CD4-positive, alpha-beta memory T cell (primary cell): ENCODE measurements at regions not wholly inside any gene's neighbourhood (a gene's known extent, or its start where the extent isn't known, plus 50 kb on each side); places are given as distances from the start of the nearest gene placed in this dataset.
A peak's percentile ranks its signal among the peaks of the same experiment; 100 is the strongest.

ENCODE experiments used
- CTCF ChIA-PET: fragments of 350-600 bp; sonication (Branson Sonifier 250); formaldehyde crosslinking; loops from one replicate; lab custom pipeline; 2021; ENCODE audit warnings: inconsistent platforms; ENCODE audit not compliant: partially characterized antibody; lab: Charles Lee
- POLR2A ChIA-PET: fragments of 350-600 bp; sonication (Branson Sonifier 250); formaldehyde crosslinking; loops from one replicate; lab custom pipeline; 2021; ENCODE audit not compliant: partially characterized antibody; lab: Charles Lee
- DNase-seq, 5 donors: peaks; one replicate each; pipeline versions ENCODE4 v3.0.0 to v3.0.0-alpha.2; 2020 to 2022; ENCODE audit warnings: mixed read lengths in 1 of 5
- H3K27ac ChIP-seq: one replicate; pipeline ENCODE4 v1.7.0; 2013; ENCODE audit warnings: low read depth, low read length
- H3K27me3 ChIP-seq: 2 replicates; pipeline ENCODE4 v1.7.0; 2013; ENCODE audit warnings: mild to moderate bottlenecking, low read length, moderate library complexity; ENCODE audit not compliant: insufficient read depth
- H3K36me3 ChIP-seq: 2 replicates; pipeline ENCODE4 v1.7.0; 2013; ENCODE audit warnings: mild to moderate bottlenecking, low read length, moderate library complexity; ENCODE audit not compliant: insufficient read depth
- H3K4me1 ChIP-seq: 2 replicates; pipeline ENCODE4 v1.7.0; 2013; ENCODE audit warnings: mild to moderate bottlenecking, low read length, moderate library complexity; ENCODE audit not compliant: insufficient read depth
- H3K4me3 ChIP-seq, 2 donors: one replicate each; pipeline ENCODE4 v1.7.0; 2013; ENCODE audit warnings: low read length in 2 of 2, mild to moderate bottlenecking in 1 of 2
- H3K9me3 ChIP-seq, 2 donors: one replicate each; pipeline ENCODE4 v1.7.0; 2013; ENCODE audit warnings: low read length in 2 of 2, control low read depth in 1 of 2; ENCODE audit not compliant: control insufficient read depth in 1 of 2
- H3K27ac Mint-ChIP-seq, 7 donors: one replicate each; pipeline ENCODE4 v1.8.0; 2020 to 2021; ENCODE audit warnings: mixed read lengths in 7 of 7, mild to moderate bottlenecking in 6 of 7, inconsistent platforms in 3 of 7, moderate library complexity in 3 of 7
- H3K27me3 Mint-ChIP-seq, 2 donors: one replicate each; pipeline ENCODE4 v1.8.0; 2020 to 2021; ENCODE audit warnings: mixed read lengths in 2 of 2
- H3K36me3 Mint-ChIP-seq, 2 donors: one replicate each; pipeline ENCODE4 v1.8.0; 2020 to 2021; ENCODE audit warnings: mixed read lengths in 2 of 2, inconsistent platforms in 1 of 2, mild to moderate bottlenecking in 1 of 2
- H3K4me1 Mint-ChIP-seq, 4 donors: one replicate each; pipeline ENCODE4 v1.8.0; 2020 to 2021; ENCODE audit warnings: mixed read lengths in 4 of 4, mild to moderate bottlenecking in 1 of 4
- H3K4me3 Mint-ChIP-seq, 8 donors: one replicate each; pipeline ENCODE4 v1.8.0; 2020 to 2021; ENCODE audit warnings: mixed read lengths in 8 of 8, mild to moderate bottlenecking in 7 of 8, moderate library complexity in 6 of 8, inconsistent platforms in 3 of 8
- H3K9me3 Mint-ChIP-seq, 8 donors: one replicate each; pipeline ENCODE4 v1.8.0; 2020 to 2021; ENCODE audit warnings: mixed read lengths in 8 of 8, mild to moderate bottlenecking in 5 of 8, inconsistent platforms in 3 of 8, moderate library complexity in 1 of 8
- intact Hi-C: fragments of 100-400 bp; cut with micrococcal nuclease; formaldehyde crosslinking; loops from one replicate; pipeline ENCODE4 v1.15.1; 2023

DNA sequence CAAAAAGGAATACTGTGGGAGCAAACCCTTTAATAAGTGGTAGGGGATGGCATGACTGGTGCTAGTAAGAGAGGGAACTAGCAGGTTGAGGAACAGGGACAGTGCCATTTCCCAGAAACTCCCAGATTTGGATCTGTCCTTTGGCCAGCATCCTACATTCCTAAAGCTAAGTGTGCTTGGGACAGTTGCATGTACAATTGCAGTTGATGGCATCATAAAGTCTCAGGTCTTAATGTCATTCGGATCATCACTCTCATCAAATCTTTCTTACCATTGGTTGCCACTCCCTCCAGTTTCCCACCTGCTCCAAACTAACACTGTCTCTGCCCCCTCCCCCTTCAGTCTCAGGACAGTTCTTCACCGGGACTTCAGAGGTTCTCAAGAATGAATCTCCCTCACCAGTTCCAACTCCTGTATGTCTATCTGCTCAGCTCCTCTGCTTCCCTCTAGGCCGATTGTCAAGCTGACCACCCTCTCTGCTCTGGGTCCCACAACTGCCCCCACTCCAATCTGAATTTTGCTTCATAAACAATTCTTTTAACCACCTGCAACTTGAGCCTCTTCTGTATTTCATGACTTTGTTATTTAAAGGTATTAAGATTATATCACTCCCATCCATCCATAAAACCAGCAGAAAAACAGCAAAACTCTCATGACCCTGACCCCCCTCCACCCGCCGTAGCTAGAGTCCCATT lies 260.8 kb downstream of the CGGBP1 start:
- ChIA-PET POLR2A (no interaction called here), CTCF (interaction anchor here (1.1 to 1.3 kb wide), 2 partner anchors 11 to 24 kb away, joined by 3 read pairs; no protein-coding TSS in a partner anchor)
- Histone ChIP-seq H3K27ac (no peak overlapping the region), H3K4me1 (no peaks in the 10 kb centered on the region), H3K9me3 (no peaks in the 10 kb centered on the region), H3K36me3 (no peaks in the 10 kb centered on the region), H3K4me3 (no peak overlapping the region), H3K27me3 (peaks cover 14% of the 10 kb centered on the region)
- Mint-ChIP-seq H3K4me1 (peaks cover 14 to 17% (median 15%) of the 10 kb centered on the region in 4 donors), H3K4me3 (no peak overlapping the region), H3K9me3 (no peaks in the 10 kb centered on the region), H3K27ac (no peak overlapping the region), H3K27me3 (peaks cover 40 to 41% of the 10 kb centered on the region in 2 donors), H3K36me3 (no peaks in the 10 kb centered on the region)
- intact Hi-C loops: no loop called here
- DNase-seq: no peak

DNA sequence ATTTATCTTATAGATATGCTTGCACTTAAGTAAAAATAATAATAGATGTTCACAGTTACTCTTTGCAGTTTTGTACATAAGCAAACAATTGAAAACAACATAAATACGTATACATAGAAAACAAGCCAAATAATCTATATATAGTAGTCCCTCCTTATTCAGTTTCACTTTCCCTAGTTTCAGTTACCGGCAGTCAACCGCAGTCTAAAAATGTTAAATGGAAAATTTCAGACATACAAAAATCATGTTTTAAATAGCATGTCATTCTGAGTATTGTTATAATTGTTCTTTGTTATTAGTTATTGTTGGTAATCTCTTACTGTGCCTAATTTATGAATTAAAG lies 262.0 kb downstream of the CGGBP1 start:
- Mint-ChIP-seq H3K27ac (no peak overlapping the region), H3K27me3 (peaks cover 48 to 49% of the 10 kb centered on the region in 2 donors), H3K9me3 (no peaks in the 10 kb centered on the region), H3K4me3 (peak overlapping the region in 4 of 8 donors; percentile 2 to 26 (median 18)), H3K4me1 (peaks cover 18 to 27% (median 23%) of the 10 kb centered on the region in 4 donors), H3K36me3 (no peaks in the 10 kb centered on the region)
- ChIA-PET CTCF (no interaction called here), POLR2A (no interaction called here)
- intact Hi-C loops: no loop called here
- Histone ChIP-seq H3K4me3 (no peak overlapping the region), H3K4me1 (no peaks in the 10 kb centered on the region), H3K36me3 (no peaks in the 10 kb centered on the region), H3K27me3 (peaks cover 19% of the 10 kb centered on the region), H3K27ac (no peak overlapping the region), H3K9me3 (no peaks in the 10 kb centered on the region)
- DNase-seq: no peak

DNA sequence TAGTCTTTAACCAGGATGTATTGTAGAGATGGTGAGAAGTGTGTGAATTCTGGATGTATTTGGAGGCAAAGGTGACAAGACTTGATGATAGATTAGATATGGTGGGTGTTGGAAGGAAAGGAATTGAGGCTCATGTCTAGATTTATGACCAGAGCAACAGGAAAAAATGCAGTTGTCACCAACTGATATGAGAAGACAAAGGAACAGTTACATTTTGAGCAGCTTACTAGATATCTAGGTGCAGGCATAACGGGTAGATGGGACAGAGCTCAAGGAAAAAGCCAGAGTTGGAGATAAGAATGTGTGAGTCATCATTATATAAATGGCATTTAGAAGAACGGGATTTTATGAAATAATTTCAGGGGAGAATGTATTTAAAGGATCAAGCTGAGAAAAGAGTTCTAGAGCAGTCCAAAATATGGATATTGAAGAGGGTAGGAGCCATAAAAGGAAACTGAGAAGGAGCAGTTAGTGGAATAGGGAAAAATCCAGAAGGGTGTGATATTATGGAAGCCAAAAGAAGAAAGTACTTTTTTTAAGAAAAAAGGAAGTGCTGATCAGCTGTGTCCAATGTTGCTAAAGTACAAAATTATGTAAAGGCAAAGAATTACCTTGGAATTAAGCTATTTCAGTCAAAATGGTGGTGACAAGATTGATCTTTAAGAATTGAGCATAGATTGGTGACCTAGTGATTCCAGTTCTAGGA lies 262.5 kb downstream of the CGGBP1 start:
- no peaks in the 10 kb centered on the region for H3K36me3 ChIP-seq
- Mint-ChIP-seq H3K27ac (no peak overlapping the region), H3K4me3 (peak overlapping the region in 2 of 8 donors; percentile 4 to 6), H3K27me3 (peaks cover 49 to 53% of the 10 kb centered on the region in 2 donors), H3K9me3 (no peaks in the 10 kb centered on the region), H3K4me1 (peaks cover 18 to 27% (median 23%) of the 10 kb centered on the region in 4 donors), H3K36me3 (no peaks in the 10 kb centered on the region)
- H3K9me3 ChIP-seq: no peaks in the 10 kb centered on the region
- intact Hi-C loops: no loop called here
- H3K4me1 ChIP-seq: no peaks in the 10 kb centered on the region
- H3K27me3 ChIP-seq: peaks cover 20% of the 10 kb centered on the region
- no peak for DNase-seq
- ChIA-PET CTCF (no interaction called here), POLR2A (no interaction called here)
- H3K27ac ChIP-seq: no peak overlapping the region
- no peak overlapping the region for H3K4me3 ChIP-seq

DNA sequence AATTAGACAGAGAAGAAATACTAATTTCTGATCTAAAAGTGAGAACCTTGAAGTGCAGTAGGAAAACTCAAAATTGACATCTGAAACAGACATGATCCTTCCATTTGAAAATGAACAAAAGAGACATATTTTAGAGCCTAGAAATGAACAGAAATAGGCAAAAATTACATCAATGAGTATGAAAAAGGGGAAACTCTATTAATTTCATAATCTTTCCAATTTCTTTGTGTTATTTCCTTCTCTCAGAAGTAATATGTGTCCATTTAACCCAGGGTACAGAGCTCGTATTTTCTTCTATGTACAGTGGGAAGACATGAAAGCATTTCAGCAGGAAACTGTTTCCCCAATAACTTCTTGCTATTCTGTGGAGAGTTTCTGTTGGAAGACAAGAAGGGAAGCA lies 263.1 kb downstream of the CGGBP1 start:
- Histone ChIP-seq H3K9me3 (no peaks in the 10 kb centered on the region), H3K4me3 (no peak overlapping the region), H3K27me3 (peaks cover 20% of the 10 kb centered on the region), H3K27ac (no peak overlapping the region), H3K36me3 (no peaks in the 10 kb centered on the region), H3K4me1 (no peaks in the 10 kb centered on the region)
- POLR2A ChIA-PET: no interaction called here
- CTCF ChIA-PET: no interaction called here
- Mint-ChIP-seq H3K4me3 (no peak overlapping the region), H3K27ac (no peak overlapping the region), H3K36me3 (no peaks in the 10 kb centered on the region), H3K4me1 (peaks cover 18 to 27% (median 23%) of the 10 kb centered on the region in 4 donors), H3K9me3 (no peaks in the 10 kb centered on the region), H3K27me3 (peaks cover 52 to 54% of the 10 kb centered on the region in 2 donors)
- intact Hi-C loops: no loop called here
- DNase-seq: no peak

DNA sequence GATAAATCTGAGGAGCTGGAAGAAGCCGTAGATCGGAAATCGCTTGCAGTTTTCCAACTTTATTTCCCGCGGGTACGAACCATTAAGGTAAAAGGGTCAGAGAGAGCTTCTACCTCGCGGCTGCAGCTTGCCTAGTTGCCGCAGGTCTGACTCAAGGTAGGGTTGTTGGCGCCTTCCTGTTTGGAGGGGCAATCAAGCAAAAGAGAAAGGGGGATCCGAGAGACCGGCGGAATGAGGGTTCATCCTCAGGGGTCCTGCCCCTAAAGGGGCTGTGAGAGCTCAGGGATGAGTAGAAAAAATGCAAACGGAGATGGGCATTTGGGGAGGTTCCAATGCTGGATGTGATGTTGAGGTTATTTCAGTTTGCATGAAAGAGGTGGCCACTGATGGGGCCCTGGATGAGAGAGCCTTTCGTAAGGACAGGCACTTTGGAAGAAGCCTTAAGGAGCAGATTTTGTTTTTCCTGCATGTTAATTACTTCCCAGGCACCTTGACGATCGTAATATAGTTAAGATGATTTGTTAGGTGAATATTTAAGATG lies 265.4 kb downstream of the CGGBP1 start:
- CTCF ChIA-PET: no interaction called here
- Mint-ChIP-seq H3K27ac (no peak overlapping the region), H3K9me3 (peaks cover 0 to 3% (median 0%) of the 10 kb centered on the region in 8 donors), H3K36me3 (no peaks in the 10 kb centered on the region), H3K4me1 (peaks cover 18 to 24% (median 23%) of the 10 kb centered on the region in 4 donors), H3K27me3 (peaks cover 49 to 62% of the 10 kb centered on the region in 2 donors), H3K4me3 (peak overlapping the region in 6 of 8 donors; percentile 28 to 64 (median 53))
- H3K27ac ChIP-seq: no peak overlapping the region
- POLR2A ChIA-PET: no interaction called here
- no peaks in the 10 kb centered on the region for H3K4me1 ChIP-seq
- H3K9me3 ChIP-seq: no peaks in the 10 kb centered on the region
- H3K36me3 ChIP-seq: no peaks in the 10 kb centered on the region
- peaks cover 20% of the 10 kb centered on the region for H3K27me3 ChIP-seq
- intact Hi-C loops: no loop called here
- no peak for DNase-seq
- no peak overlapping the region for H3K4me3 ChIP-seq

DNA sequence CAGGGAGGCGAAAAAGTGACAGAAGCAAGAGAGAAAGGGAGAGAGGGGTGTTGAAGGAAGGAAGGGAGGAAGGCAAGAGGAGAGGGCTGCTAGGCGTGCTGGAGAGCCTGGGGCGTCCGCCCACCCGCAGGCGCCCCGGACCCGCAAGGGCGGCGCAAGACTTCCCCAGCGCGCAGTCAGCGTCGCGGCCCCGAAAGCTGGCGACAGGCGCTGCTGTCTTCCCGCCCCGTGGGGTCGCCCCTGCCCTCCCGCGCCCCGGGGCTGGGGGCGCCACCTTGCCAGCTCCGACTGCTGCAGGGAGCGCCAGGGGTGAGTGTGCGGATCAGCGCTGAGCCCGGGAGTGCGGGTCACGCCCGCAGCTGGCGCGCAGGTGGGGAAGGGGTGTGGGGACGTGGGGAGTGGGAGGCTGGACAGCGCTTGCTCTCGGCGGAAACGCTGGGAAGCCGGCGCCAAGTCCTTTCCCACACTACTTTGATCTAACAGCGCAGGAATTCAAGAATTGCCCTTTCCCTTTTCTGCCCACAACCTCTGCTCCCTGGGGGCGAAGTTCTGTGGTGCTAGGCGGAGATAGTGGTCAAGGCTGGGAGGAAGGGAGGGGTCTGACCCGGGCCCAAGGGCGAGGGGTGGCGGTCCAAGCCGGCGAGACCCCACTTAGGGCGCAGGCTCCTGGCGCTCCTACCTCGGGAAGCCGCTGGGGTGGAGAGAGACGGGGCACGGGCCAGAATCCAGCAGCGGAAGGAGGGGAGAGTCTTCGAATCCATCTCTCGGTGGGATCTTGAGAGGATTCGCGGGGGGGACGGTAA lies 266.1 kb downstream of the CGGBP1 start, which contains the start of gene HTR1F:
Gene HTR1F, plus strand, starts transcription at position 173 of the 803 bp plus-strand sequence.
- peaks cover 44 to 57% of the 10 kb centered on the region in 2 donors for H3K27me3 Mint-ChIP-seq
- Histone ChIP-seq H3K27me3 (peaks cover 20% of the 10 kb centered on the region), H3K9me3 (no peaks in the 10 kb centered on the region), H3K4me1 (no peaks in the 10 kb centered on the region), H3K4me3 (no peak within 1 kb of the TSS), H3K36me3 (no peaks in the 10 kb centered on the region), H3K27ac (no peak within 1 kb of the TSS)
- peak within 1 kb of the TSS; percentile 53 to 76 (median 66) for H3K4me3 Mint-ChIP-seq
- DNase-seq: peak in 1 of 5 donors; percentile 22
- POLR2A ChIA-PET: no interaction called here
- intact Hi-C loops: no loop called here
- H3K4me1 Mint-ChIP-seq: peaks cover 18 to 24% (median 23%) of the 10 kb centered on the region in 4 donors
- no peaks in the 10 kb centered on the region for H3K36me3 Mint-ChIP-seq
- H3K9me3 Mint-ChIP-seq: peaks cover 0 to 3% (median 0%) of the 10 kb centered on the region in 8 donors
- CTCF ChIA-PET: no interaction called here
- H3K27ac Mint-ChIP-seq: no peak within 1 kb of the TSS

DNA sequence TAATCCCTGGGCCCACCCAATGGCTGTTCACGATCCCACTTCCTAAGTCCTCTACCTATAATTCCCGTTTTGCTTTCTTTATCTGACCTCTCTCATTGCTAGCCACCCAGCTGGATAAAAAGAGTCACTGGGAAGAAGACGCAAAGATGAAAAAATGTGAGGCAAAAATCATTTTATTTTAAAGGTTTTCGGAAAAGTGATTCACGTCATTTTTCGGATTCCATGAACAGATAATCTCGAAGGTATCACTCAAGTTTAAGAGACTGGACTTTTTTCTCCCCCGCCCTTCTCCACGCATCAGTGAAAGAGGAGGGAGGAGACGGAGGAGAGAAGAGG lies 266.6 kb downstream of the CGGBP1 start:
- DNase-seq: no peak
- Mint-ChIP-seq H3K27me3 (peaks cover 44 to 52% of the 10 kb centered on the region in 2 donors), H3K27ac (no peak overlapping the region), H3K9me3 (peaks cover 0 to 3% (median 0%) of the 10 kb centered on the region in 8 donors), H3K36me3 (no peaks in the 10 kb centered on the region), H3K4me3 (peak overlapping the region; percentile 53 to 76 (median 66)), H3K4me1 (peaks cover 18 to 24% (median 23%) of the 10 kb centered on the region in 4 donors)
- CTCF ChIA-PET: no interaction called here
- Histone ChIP-seq H3K27ac (no peak overlapping the region), H3K27me3 (peaks cover 20% of the 10 kb centered on the region), H3K4me1 (no peaks in the 10 kb centered on the region), H3K9me3 (no peaks in the 10 kb centered on the region), H3K36me3 (no peaks in the 10 kb centered on the region), H3K4me3 (no peak overlapping the region)
- POLR2A ChIA-PET: no interaction called here
- intact Hi-C loops: no loop called here
